CD14-positive monocyte (primary cell): ENCODE measurements at regions not wholly inside any gene's neighbourhood (a gene's known extent, or its start where the extent isn't known, plus 50 kb on each side); places are given as distances from the start of the nearest gene placed in this dataset.

Experiments used
- DNase-seq, 3 donors: peaks; one replicate each; pipeline ENCODE4 v3.0.0-alpha.2; 2011 to 2022
- H2AFZ ChIP-seq: 2 replicates; pipeline ENCODE4 v1.6.0; 2012; ENCODE audit warnings: mild to moderate bottlenecking, low read depth, low read length, inconsistent platforms; ENCODE audit not compliant: insufficient read depth, poor library complexity, severe bottlenecking
- H3K27ac ChIP-seq, 2 donors: 1 replicate in 1 of 2; 2 replicates in 1 of 2; pipeline ENCODE4 v1.5.1; 2012 to 2013; ENCODE audit warnings: low read length in 2 of 2, control low read depth in 1 of 2, inconsistent platforms in 1 of 2, low read depth in 1 of 2, mild to moderate bottlenecking in 1 of 2
- H3K27me3 ChIP-seq, 2 donors: one replicate each; pipeline versions ENCODE4 v1.6.0 to v1.6.1; 2011 to 2013; ENCODE audit warnings: low read length in 2 of 2; ENCODE audit not compliant: control insufficient read depth in 2 of 2, insufficient read depth in 2 of 2
- H3K36me3 ChIP-seq, 2 donors: replicated peaks in 1 of 2; 1 replicate in 1 of 2; 2 replicates in 1 of 2; pipeline versions ENCODE4 v1.5.1 to v1.6.1; 2012 to 2013; ENCODE audit warnings: low read length in 2 of 2, control low read depth in 1 of 2, inconsistent platforms in 1 of 2, mild to moderate bottlenecking in 1 of 2; ENCODE audit not compliant: insufficient read depth in 2 of 2, control insufficient read depth in 1 of 2
- H3K4me1 ChIP-seq, 2 donors: 1 replicate in 1 of 2; 2 replicates in 1 of 2; pipeline versions ENCODE4 v1.5.1 to v1.6.1; 2012 to 2013; ENCODE audit warnings: low read length in 2 of 2, control low read depth in 1 of 2, inconsistent platforms in 1 of 2, mild to moderate bottlenecking in 1 of 2, moderate library complexity in 1 of 2; ENCODE audit not compliant: insufficient read depth in 2 of 2, control insufficient read depth in 1 of 2
- H3K4me2 ChIP-seq: replicated peaks from 2 replicates; pipeline ENCODE3; 2012; ENCODE audit warnings: low read length, moderate library complexity, mild to moderate bottlenecking; ENCODE audit not compliant: poor library complexity, severe bottlenecking; ENCODE audit errors: extremely low read depth
- H3K4me3 ChIP-seq, 3 experiments: fragments of 200-600 bp in 1 of 3; sonication (generic) in 1 of 3; replicated peaks in 1 of 3; 1 replicate in 2 of 3; 2 replicates in 1 of 3; pipeline ENCODE4 v1.5.1; 2011 to 2013; ENCODE audit warnings: low read length in 3 of 3, mild to moderate bottlenecking in 3 of 3, control low read depth in 2 of 3, low read depth in 2 of 3, inconsistent platforms in 1 of 3, moderate library complexity in 1 of 3
- H3K79me2 ChIP-seq: 2 replicates; pipeline ENCODE4 v1.6.0; 2012; ENCODE audit warnings: mild to moderate bottlenecking, control low read depth, inconsistent platforms, low read length, moderate library complexity; ENCODE audit not compliant: insufficient read depth
- H3K9ac ChIP-seq: 2 replicates; pipeline ENCODE4 v1.6.0; 2017; ENCODE audit warnings: low read length, mild to moderate bottlenecking; ENCODE audit not compliant: insufficient read depth, poor library complexity, severe bottlenecking
- H3K9me3 ChIP-seq, 2 donors: replicated peaks in 1 of 2; 1 replicate in 1 of 2; 2 replicates in 1 of 2; pipeline versions ENCODE4 v1.5.1 to v1.6.1; 2012 to 2013; ENCODE audit warnings: low read length in 2 of 2, control low read depth in 1 of 2; ENCODE audit not compliant: control insufficient read depth in 1 of 2, insufficient read depth in 1 of 2
- H4K20me1 ChIP-seq: 2 replicates; pipeline ENCODE4 v1.6.0; 2012; ENCODE audit warnings: mild to moderate bottlenecking, low read length, control low read depth, moderate library complexity; ENCODE audit not compliant: insufficient read depth
- H3K27ac Mint-ChIP-seq, 7 donors: one replicate each; pipeline ENCODE4 v1.8.0; 2020; ENCODE audit warnings: mild to moderate bottlenecking in 7 of 7, mixed read lengths in 7 of 7, moderate library complexity in 6 of 7, inconsistent platforms in 2 of 7
- H3K27me3 Mint-ChIP-seq, 3 donors: one replicate each; pipeline ENCODE4 v1.8.0; 2021 to 2022; ENCODE audit warnings: low read depth in 3 of 3, mild to moderate bottlenecking in 3 of 3, mixed read lengths in 3 of 3, moderate library complexity in 3 of 3, inconsistent platforms in 1 of 3
- H3K36me3 Mint-ChIP-seq, 2 donors: one replicate each; pipeline ENCODE4 v1.8.0; 2020; ENCODE audit warnings: mixed read lengths in 2 of 2, inconsistent platforms in 1 of 2, mild to moderate bottlenecking in 1 of 2
- H3K4me1 Mint-ChIP-seq: one replicate; pipeline ENCODE4 v1.8.0; 2020; ENCODE audit warnings: mild to moderate bottlenecking, mixed read lengths
- H3K4me3 Mint-ChIP-seq, 2 donors: one replicate each; pipeline ENCODE4 v1.8.0; 2020; ENCODE audit warnings: mild to moderate bottlenecking in 2 of 2, mixed read lengths in 2 of 2, moderate library complexity in 1 of 2
- H3K9me3 Mint-ChIP-seq, 7 donors: one replicate each; pipeline ENCODE4 v1.8.0; 2020 to 2022; ENCODE audit warnings: mixed read lengths in 7 of 7, mild to moderate bottlenecking in 6 of 7, moderate library complexity in 6 of 7, inconsistent platforms in 2 of 7
- WGBS: methylation state at CpG from one replicate; pipeline ENCODE4 v1.1.5; 2013; ENCODE audit warnings: missing lambda C conversion rate; ENCODE audit not compliant: insufficient coverage; 5-methylcytosine and 5-hydroxymethylcytosine counted together
- intact Hi-C, 2 donors: fragments of 100-400 bp; cut with micrococcal nuclease; formaldehyde crosslinking; loops; one replicate each; pipeline versions ENCODE4 v1.15.0 to v1.15.1; 2023
- TF ChIP-seq, protein P1 (sequence below): fragments of 200-600 bp; IDR thresholded peaks from one replicate; pipeline ENCODE4 v1.8.0; 2022; ENCODE audit warnings: antibody characterized with exemption, mild to moderate bottlenecking

DNA sequence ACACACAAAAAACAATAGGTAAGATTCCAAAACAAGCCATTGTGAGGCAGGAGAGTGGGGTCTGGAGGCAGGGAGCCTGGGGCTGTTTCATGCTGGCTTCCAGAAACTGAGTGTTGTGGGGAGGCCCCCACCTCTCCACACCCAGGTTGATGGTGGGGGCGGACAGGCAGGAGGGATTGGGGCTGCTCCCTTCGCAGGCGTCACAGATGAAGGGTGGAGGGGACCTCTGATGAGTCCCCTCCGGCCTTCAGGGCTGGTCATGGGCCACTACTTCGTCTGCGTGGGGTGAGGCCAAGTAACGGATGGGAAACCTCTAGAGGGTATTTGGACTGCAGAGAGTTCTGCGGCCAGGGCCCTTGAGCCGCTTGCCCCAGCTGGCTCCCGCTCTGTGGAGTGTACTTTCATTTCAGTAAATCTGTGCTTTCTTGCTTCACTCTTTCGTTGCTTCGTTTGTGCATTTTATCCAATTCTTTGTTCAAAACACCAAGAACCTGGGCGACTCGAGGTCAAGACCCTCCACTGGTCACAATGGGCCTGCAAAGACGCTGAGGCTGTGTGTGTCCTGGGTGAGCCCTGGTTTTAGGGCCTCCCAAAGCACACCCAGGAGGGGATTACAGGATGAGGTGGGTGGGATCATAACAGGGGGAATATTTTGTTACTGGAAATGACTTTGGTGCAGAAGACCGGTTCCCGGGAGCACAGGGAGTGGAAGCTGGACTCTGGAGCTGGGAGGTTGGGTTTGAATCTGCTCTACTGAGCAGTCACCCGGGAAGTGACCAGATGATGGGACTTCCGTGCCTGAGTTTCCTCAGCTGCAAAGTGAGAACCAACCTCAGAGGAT lies 83.7 kb upstream of the ADRA2C start:
- TF ChIP-seq, protein P1, sequence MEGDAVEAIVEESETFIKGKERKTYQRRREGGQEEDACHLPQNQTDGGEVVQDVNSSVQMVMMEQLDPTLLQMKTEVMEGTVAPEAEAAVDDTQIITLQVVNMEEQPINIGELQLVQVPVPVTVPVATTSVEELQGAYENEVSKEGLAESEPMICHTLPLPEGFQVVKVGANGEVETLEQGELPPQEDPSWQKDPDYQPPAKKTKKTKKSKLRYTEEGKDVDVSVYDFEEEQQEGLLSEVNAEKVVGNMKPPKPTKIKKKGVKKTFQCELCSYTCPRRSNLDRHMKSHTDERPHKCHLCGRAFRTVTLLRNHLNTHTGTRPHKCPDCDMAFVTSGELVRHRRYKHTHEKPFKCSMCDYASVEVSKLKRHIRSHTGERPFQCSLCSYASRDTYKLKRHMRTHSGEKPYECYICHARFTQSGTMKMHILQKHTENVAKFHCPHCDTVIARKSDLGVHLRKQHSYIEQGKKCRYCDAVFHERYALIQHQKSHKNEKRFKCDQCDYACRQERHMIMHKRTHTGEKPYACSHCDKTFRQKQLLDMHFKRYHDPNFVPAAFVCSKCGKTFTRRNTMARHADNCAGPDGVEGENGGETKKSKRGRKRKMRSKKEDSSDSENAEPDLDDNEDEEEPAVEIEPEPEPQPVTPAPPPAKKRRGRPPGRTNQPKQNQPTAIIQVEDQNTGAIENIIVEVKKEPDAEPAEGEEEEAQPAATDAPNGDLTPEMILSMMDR = no peak
- Histone ChIP-seq H3K9me3 (no peaks in the 10 kb centered on the region), H3K79me2 (no peaks in the 10 kb centered on the region), H2AFZ (no peak overlapping the region), H3K36me3 (no peaks in the 10 kb centered on the region), H3K4me1 (no peaks in the 10 kb centered on the region), H3K9ac (no peak overlapping the region), H3K4me3 (no peak overlapping the region), H3K27me3 (no peaks in the 10 kb centered on the region), H3K4me2 (no peak overlapping the region), H3K27ac (no peak overlapping the region), H4K20me1 (no peaks in the 10 kb centered on the region)
- 85% methylated on average over 16 of the region's 19 CpGs for WGBS
- Mint-ChIP-seq H3K27ac (no peak overlapping the region), H3K27me3 (peaks cover 5 to 16% (median 11%) of the 10 kb centered on the region in 3 donors), H3K9me3 (peaks cover 0 to 4% (median 0%) of the 10 kb centered on the region in 7 donors), H3K36me3 (no peaks in the 10 kb centered on the region), H3K4me3 (peak overlapping the region in 1 of 2 donors; percentile 7), H3K4me1 (peaks cover 4% of the 10 kb centered on the region)
- no peak for DNase-seq
- intact Hi-C loops = no loop called here

DNA sequence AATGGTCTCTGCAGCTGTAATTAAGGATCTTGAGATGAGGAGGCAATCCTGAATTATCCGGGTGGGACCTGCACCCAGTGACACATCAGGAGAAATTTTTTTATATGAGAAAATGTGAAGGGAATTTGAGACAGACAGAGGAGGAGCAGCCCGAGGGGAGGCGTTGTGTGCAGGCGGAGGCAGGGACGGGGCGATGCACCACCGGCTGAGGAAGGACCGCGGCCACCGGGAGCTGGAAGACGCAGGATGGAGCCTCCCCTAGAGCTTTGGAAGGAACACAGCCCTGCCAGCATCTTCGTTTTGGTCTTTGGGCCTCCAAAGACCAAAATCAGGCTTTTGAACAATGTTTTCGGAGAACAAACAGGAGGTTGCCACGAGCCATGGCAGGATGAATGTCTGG lies 85.0 kb upstream of the ADRA2C start:
- Histone ChIP-seq H3K9me3 (no peaks in the 10 kb centered on the region), H3K27me3 (no peaks in the 10 kb centered on the region), H3K4me1 (no peaks in the 10 kb centered on the region), H2AFZ (no peak overlapping the region), H4K20me1 (no peaks in the 10 kb centered on the region), H3K9ac (no peak overlapping the region), H3K79me2 (no peaks in the 10 kb centered on the region), H3K4me2 (no peak overlapping the region), H3K4me3 (no peak overlapping the region), H3K36me3 (no peaks in the 10 kb centered on the region), H3K27ac (no peak overlapping the region)
- Mint-ChIP-seq H3K36me3 (no peaks in the 10 kb centered on the region), H3K27ac (no peak overlapping the region), H3K27me3 (peaks cover 5 to 16% (median 11%) of the 10 kb centered on the region in 3 donors), H3K4me1 (peaks cover 4% of the 10 kb centered on the region), H3K9me3 (peaks cover 0 to 4% (median 0%) of the 10 kb centered on the region in 7 donors), H3K4me3 (no peak overlapping the region)
- no peak for DNase-seq
- intact Hi-C loops = no loop called here
- 89% methylated on average over 13 of the region's 14 CpGs for WGBS
- TF ChIP-seq, protein P1 = no peak
